Spleen (tissue), 7 donors: ENCODE measurements at regions not wholly inside any gene's neighbourhood (a gene's known extent, or its start where the extent isn't known, plus 50 kb on each side); places are given as distances from the start of the nearest gene placed in this dataset.

Experiments used
- POLR2A ChIP-seq, 3 donors: fragments of 450-650 bp; IDR thresholded peaks; one replicate each; pipeline ENCODE4 v1.5.1; 2017; ENCODE audit warnings: antibody characterized with exemption in 3 of 3, mild to moderate bottlenecking in 1 of 3
- POLR2AphosphoS5 ChIP-seq, 3 donors: sonication (generic); formaldehyde crosslinking; IDR thresholded peaks; one replicate each; pipeline ENCODE4 v1.5.1; 2017; ENCODE audit warnings: antibody characterized with exemption in 3 of 3
- TF ChIP-seq, protein P1 (sequence below), 11 experiments: fragments of 200-600 bp in 7 of 11; fragments of 450-650 bp in 4 of 11; sonication (generic) in 4 of 11; IDR thresholded peaks in 8 of 11; conservative IDR thresholded peaks in 3 of 11; 1 replicate in 7 of 11; 2 replicates in 4 of 11; pipeline versions ENCODE4 v1.4.0 to v1.8.0; 2016 to 2021; ENCODE audit warnings: antibody characterized with exemption in 11 of 11, inconsistent platforms in 4 of 11, mild to moderate bottlenecking in 1 of 11
- donor health status: DM: no; HTN: no; CAD: no; lungs with moderate emphysema.
- donor health status: DM: no; HTN: no; CAD: no.
- donor health status: DM: no; HTN: no; CAD: no.

DNA sequence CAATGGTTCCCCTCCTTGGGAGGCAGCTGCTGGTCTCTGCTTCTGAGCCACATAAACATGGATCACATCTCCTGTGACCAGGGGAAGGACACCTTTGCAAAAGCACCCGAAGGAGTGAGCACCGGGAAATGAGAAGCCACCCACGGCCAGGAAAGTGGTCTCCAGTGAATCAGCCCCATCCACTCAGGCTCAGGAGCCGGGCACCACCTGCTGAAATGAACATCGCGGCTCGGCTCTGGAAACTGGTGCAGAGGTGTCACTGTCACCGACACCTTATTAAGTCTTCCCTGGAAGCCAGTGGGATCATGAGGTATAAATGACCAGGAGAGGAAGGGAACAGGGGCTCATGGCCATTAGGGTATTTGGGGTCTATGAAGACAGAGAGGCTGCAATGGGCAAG is 207.2 kb upstream of the C1orf174 start:
- TF ChIP-seq, protein P1, sequence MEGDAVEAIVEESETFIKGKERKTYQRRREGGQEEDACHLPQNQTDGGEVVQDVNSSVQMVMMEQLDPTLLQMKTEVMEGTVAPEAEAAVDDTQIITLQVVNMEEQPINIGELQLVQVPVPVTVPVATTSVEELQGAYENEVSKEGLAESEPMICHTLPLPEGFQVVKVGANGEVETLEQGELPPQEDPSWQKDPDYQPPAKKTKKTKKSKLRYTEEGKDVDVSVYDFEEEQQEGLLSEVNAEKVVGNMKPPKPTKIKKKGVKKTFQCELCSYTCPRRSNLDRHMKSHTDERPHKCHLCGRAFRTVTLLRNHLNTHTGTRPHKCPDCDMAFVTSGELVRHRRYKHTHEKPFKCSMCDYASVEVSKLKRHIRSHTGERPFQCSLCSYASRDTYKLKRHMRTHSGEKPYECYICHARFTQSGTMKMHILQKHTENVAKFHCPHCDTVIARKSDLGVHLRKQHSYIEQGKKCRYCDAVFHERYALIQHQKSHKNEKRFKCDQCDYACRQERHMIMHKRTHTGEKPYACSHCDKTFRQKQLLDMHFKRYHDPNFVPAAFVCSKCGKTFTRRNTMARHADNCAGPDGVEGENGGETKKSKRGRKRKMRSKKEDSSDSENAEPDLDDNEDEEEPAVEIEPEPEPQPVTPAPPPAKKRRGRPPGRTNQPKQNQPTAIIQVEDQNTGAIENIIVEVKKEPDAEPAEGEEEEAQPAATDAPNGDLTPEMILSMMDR (IDR thresholded peaks at IDR 0.05 in 8 of 11, conservative IDR thresholded peaks at IDR 0.05 in 3 of 11): no peak
- no peak for TF ChIP-seq POLR2A (IDR thresholded peaks at IDR 0.05)
- no peak for TF ChIP-seq POLR2AphosphoS5 (IDR thresholded peaks at IDR 0.05)
